HepG2 (cell line): ENCODE measurements at regions not wholly inside any gene's neighbourhood (a gene's known extent, or its start where the extent isn't known, plus 50 kb on each side); places are given as distances from the start of the nearest gene placed in this dataset.

ENCODE experiments used
- BATF2 ChIP-seq: sonication (generic); formaldehyde crosslinking; IDR thresholded peaks from 2 replicates; pipeline ENCODE4 v1.8.0; 2022; ENCODE audit warnings: mild to moderate bottlenecking, missing genetic modification reagents, moderate library complexity
- GLI4 ChIP-seq: sonication (generic); formaldehyde crosslinking; IDR thresholded peaks from 2 replicates; pipeline ENCODE4 v1.5.1; 2020; ENCODE audit warnings: missing genetic modification reagents, mild to moderate bottlenecking, moderate library complexity, borderline replicate concordance
- IRF2 ChIP-seq: IDR thresholded peaks from 2 replicates; pipeline ENCODE4 v1.6.1; 2018; ENCODE audit warnings: missing genetic modification reagents, missing compliant biosample characterization
- KLF13 ChIP-seq: sonication (generic); formaldehyde crosslinking; IDR thresholded peaks from 2 replicates; pipeline ENCODE4 v1.4.0; 2020; ENCODE audit warnings: mild to moderate bottlenecking, missing genetic modification reagents
- MTA3 ChIP-seq: sonication (generic); formaldehyde crosslinking; IDR thresholded peaks from 2 replicates; pipeline ENCODE4 v1.4.0; 2020; ENCODE audit warnings: missing genetic modification reagents
- NFIC ChIP-seq: IDR thresholded peaks from 2 replicates; pipeline ENCODE4 v1.6.1; 2012; ENCODE audit warnings: mild to moderate bottlenecking, low read length, inconsistent platforms
- NR2F1 ChIP-seq, 2 experiments: fragments of 450-650 bp in 1 of 2; formaldehyde crosslinking in 1 of 2; IDR thresholded peaks; 2 replicates each; pipeline versions ENCODE4 v1.5.0 to v1.6.1; 2016 to 2020; ENCODE audit warnings: mild to moderate bottlenecking in 1 of 2, missing compliant biosample characterization in 1 of 2, missing genetic modification reagents in 1 of 2, moderate library complexity in 1 of 2
- PAWR ChIP-seq: sonication (generic); formaldehyde crosslinking; IDR thresholded peaks from 2 replicates; pipeline ENCODE4 v1.4.0; 2020; ENCODE audit warnings: missing genetic modification reagents, mild to moderate bottlenecking, borderline replicate concordance
- SMAD3 ChIP-seq: sonication (generic); formaldehyde crosslinking; IDR thresholded peaks from 2 replicates; pipeline ENCODE4 v1.4.0; 2020; ENCODE audit warnings: missing genetic modification reagents
- STAT6 ChIP-seq: sonication (generic); formaldehyde crosslinking; IDR thresholded peaks from 2 replicates; pipeline ENCODE4 v1.4.0; 2020; ENCODE audit warnings: missing genetic modification reagents, mild to moderate bottlenecking, borderline replicate concordance
- ZEB1 ChIP-seq: IDR thresholded peaks from 2 replicates; pipeline ENCODE4 v1.6.1; 2012; ENCODE audit warnings: mild to moderate bottlenecking, low read depth, inconsistent platforms; ENCODE audit not compliant: insufficient replicate concordance
- ZNF138 ChIP-seq: sonication (generic); formaldehyde crosslinking; IDR thresholded peaks from 2 replicates; pipeline ENCODE4 v1.5.0; 2020; ENCODE audit warnings: mild to moderate bottlenecking, low read depth, missing genetic modification reagents
- ZNF264 ChIP-seq: sonication (generic); formaldehyde crosslinking; IDR thresholded peaks from 2 replicates; pipeline ENCODE4 v1.4.0; 2020; ENCODE audit warnings: missing genetic modification reagents
- ZNF615 ChIP-seq: sonication (generic); formaldehyde crosslinking; IDR thresholded peaks from 2 replicates; pipeline ENCODE4 v1.5.0; 2020; ENCODE audit warnings: mild to moderate bottlenecking, missing genetic modification reagents, borderline replicate concordance
- ZNF780A ChIP-seq: sonication (generic); formaldehyde crosslinking; IDR thresholded peaks from 2 replicates; pipeline ENCODE4 v1.8.0; 2022; ENCODE audit warnings: mild to moderate bottlenecking, missing genetic modification reagents, moderate library complexity
- ZNF83 ChIP-seq: sonication (generic); formaldehyde crosslinking; IDR thresholded peaks from 2 replicates; pipeline ENCODE4 v1.4.0; 2020; ENCODE audit warnings: missing genetic modification reagents, mild to moderate bottlenecking, borderline replicate concordance
- TF ChIP-seq, protein P1 (sequence below): sonication (generic); formaldehyde crosslinking; conservative IDR thresholded peaks from 2 replicates; pipeline ENCODE4 v1.8.1; 2023; ENCODE audit warnings: missing genetic modification reagents
- TF ChIP-seq, protein P2 (sequence below): sonication (generic); formaldehyde crosslinking; IDR thresholded peaks from 2 replicates; pipeline ENCODE4 v1.4.0; 2020; ENCODE audit warnings: missing genetic modification reagents, borderline replicate concordance
- TF ChIP-seq, protein P3 (sequence below): IDR thresholded peaks from 2 replicates; pipeline ENCODE4 v1.6.1; 2012; ENCODE audit warnings: inconsistent platforms

GRCh38 chr2:234679741-234680687 lies 183.1 kb upstream of the ARL4C start (continued):
- no peak for TF ChIP-seq ZNF615
- TF ChIP-seq, protein P1, sequence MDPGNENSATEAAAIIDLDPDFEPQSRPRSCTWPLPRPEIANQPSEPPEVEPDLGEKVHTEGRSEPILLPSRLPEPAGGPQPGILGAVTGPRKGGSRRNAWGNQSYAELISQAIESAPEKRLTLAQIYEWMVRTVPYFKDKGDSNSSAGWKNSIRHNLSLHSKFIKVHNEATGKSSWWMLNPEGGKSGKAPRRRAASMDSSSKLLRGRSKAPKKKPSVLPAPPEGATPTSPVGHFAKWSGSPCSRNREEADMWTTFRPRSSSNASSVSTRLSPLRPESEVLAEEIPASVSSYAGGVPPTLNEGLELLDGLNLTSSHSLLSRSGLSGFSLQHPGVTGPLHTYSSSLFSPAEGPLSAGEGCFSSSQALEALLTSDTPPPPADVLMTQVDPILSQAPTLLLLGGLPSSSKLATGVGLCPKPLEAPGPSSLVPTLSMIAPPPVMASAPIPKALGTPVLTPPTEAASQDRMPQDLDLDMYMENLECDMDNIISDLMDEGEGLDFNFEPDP = no peak
- peak; percentile 96 for TF ChIP-seq SMAD3
- TF ChIP-seq KLF13 (CRISPR knock-in tag) = no peak
- TF ChIP-seq MTA3 (CRISPR knock-in tag) = no peak
- no peak for TF ChIP-seq ZNF138
- no peak for TF ChIP-seq ZNF83 (CRISPR knock-in tag)
- peak; percentile 50 for TF ChIP-seq ZEB1
- TF ChIP-seq ZNF780A (CRISPR knock-in tag) = no peak
- no peak for TF ChIP-seq GLI4 (CRISPR knock-in tag)
- TF ChIP-seq, protein P2, sequence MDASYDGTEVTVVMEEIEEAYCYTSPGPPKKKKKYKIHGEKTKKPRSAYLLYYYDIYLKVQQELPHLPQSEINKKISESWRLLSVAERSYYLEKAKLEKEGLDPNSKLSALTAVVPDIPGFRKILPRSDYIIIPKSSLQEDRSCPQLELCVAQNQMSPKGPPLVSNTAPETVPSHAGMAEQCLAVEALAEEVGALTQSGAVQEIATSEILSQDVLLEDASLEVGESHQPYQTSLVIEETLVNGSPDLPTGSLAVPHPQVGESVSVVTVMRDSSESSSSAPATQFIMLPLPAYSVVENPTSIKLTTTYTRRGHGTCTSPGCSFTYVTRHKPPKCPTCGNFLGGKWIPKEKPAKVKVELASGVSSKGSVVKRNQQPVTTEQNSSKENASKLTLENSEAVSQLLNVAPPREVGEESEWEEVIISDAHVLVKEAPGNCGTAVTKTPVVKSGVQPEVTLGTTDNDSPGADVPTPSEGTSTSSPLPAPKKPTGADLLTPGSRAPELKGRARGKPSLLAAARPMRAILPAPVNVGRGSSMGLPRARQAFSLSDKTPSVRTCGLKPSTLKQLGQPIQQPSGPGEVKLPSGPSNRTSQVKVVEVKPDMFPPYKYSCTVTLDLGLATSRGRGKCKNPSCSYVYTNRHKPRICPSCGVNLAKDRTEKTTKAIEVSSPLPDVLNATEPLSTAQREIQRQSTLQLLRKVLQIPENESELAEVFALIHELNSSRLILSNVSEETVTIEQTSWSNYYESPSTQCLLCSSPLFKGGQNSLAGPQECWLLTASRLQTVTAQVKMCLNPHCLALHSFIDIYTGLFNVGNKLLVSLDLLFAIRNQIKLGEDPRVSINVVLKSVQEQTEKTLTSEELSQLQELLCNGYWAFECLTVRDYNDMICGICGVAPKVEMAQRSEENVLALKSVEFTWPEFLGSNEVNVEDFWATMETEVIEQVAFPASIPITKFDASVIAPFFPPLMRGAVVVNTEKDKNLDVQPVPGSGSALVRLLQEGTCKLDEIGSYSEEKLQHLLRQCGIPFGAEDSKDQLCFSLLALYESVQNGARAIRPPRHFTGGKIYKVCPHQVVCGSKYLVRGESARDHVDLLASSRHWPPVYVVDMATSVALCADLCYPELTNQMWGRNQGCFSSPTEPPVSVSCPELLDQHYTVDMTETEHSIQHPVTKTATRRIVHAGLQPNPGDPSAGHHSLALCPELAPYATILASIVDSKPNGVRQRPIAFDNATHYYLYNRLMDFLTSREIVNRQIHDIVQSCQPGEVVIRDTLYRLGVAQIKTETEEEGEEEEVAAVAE = no peak
- peak; percentile 89 to 90 for TF ChIP-seq NR2F1 (CRISPR knock-in tag; IDR thresholded peaks at IDR 0.05)
- TF ChIP-seq, protein P3, sequence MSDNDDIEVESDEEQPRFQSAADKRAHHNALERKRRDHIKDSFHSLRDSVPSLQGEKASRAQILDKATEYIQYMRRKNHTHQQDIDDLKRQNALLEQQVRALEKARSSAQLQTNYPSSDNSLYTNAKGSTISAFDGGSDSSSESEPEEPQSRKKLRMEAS = peak; percentile 84
- TF ChIP-seq STAT6 (CRISPR knock-in tag) = no peak
- peak; percentile 91 for TF ChIP-seq NFIC
- TF ChIP-seq BATF2 (CRISPR knock-in tag) = no peak
- peak; percentile 70 for TF ChIP-seq IRF2 (CRISPR knock-in tag)
- TF ChIP-seq ZNF264 = peak; percentile 85; the same call in 1 of the 2 replicates
- TF ChIP-seq PAWR (CRISPR knock-in tag) = no peak
